ENCODE measurements at regions not wholly inside any gene's neighbourhood (a gene's known extent, or its start where the extent isn't known, plus 50 kb on each side); places are given as distances from the start of the nearest gene placed in this dataset.

- TF ChIP-seq, protein P1, sequence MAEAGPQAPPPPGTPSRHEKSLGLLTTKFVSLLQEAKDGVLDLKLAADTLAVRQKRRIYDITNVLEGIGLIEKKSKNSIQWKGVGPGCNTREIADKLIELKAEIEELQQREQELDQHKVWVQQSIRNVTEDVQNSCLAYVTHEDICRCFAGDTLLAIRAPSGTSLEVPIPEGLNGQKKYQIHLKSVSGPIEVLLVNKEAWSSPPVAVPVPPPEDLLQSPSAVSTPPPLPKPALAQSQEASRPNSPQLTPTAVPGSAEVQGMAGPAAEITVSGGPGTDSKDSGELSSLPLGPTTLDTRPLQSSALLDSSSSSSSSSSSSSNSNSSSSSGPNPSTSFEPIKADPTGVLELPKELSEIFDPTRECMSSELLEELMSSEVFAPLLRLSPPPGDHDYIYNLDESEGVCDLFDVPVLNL (IDR thresholded peaks at IDR 0.05; ENCODE audit: low read depth, low read length) = no peak
- TF ChIP-seq IRF5 (IDR thresholded peaks at IDR 0.05; ENCODE audit: borderline replicate concordance) (no peak), RB1 (IDR thresholded peaks at IDR 0.05; ENCODE audit: borderline replicate concordance) (no peak), SIN3A (IDR thresholded peaks at IDR 0.05; ENCODE audit: low read depth, low read length) (no peak), NR2C2 (IDR thresholded peaks at IDR 0.05; ENCODE audit: borderline replicate concordance, control insufficient read depth, insufficient read length, low read depth) (no peak), PKNOX1 (IDR thresholded peaks at IDR 0.05) (no peak), NR2C1 (IDR thresholded peaks at IDR 0.05) (no peak), TCF3 (IDR thresholded peaks at IDR 0.05; ENCODE audit: borderline replicate concordance, insufficient read depth, low read depth, low read length) (no peak)
- TF ChIP-seq, protein P2, sequence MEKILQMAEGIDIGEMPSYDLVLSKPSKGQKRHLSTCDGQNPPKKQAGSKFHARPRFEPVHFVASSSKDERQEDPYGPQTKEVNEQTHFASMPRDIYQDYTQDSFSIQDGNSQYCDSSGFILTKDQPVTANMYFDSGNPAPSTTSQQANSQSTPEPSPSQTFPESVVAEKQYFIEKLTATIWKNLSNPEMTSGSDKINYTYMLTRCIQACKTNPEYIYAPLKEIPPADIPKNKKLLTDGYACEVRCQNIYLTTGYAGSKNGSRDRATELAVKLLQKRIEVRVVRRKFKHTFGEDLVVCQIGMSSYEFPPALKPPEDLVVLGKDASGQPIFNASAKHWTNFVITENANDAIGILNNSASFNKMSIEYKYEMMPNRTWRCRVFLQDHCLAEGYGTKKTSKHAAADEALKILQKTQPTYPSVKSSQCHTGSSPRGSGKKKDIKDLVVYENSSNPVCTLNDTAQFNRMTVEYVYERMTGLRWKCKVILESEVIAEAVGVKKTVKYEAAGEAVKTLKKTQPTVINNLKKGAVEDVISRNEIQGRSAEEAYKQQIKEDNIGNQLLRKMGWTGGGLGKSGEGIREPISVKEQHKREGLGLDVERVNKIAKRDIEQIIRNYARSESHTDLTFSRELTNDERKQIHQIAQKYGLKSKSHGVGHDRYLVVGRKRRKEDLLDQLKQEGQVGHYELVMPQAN (conservative IDR thresholded peaks at IDR 0.05) = no peak
- TF ChIP-seq, protein P3, sequence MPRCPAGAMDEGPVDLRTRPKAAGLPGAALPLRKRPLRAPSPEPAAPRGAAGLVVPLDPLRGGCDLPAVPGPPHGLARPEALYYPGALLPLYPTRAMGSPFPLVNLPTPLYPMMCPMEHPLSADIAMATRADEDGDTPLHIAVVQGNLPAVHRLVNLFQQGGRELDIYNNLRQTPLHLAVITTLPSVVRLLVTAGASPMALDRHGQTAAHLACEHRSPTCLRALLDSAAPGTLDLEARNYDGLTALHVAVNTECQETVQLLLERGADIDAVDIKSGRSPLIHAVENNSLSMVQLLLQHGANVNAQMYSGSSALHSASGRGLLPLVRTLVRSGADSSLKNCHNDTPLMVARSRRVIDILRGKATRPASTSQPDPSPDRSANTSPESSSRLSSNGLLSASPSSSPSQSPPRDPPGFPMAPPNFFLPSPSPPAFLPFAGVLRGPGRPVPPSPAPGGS (IDR thresholded peaks at IDR 0.05; ENCODE audit: borderline replicate concordance, insufficient read depth, low read depth, low read length, poor library complexity, severe bottlenecking) = no peak
- Histone ChIP-seq H3K27me3 (replicated peaks in 1 of 2; ENCODE audit: control insufficient read depth in 2 of 2, insufficient read depth in 2 of 2, low read length in 1 of 2) (no peaks in the 10 kb centered on the region), H3K9me3 (replicated peaks; ENCODE audit: control insufficient read depth, insufficient read depth, low read length) (no peaks in the 10 kb centered on the region), H3K9ac (ENCODE audit: control insufficient read depth, insufficient read depth, low read length) (no peak overlapping the region), H3K4me1 (ENCODE audit: control insufficient read depth, insufficient read depth, low read length) (no peaks in the 10 kb centered on the region), H3K4me3 (no peak overlapping the region), H3K27ac (ENCODE audit: control insufficient read depth, insufficient read depth) (no peak overlapping the region), H3K36me3 (ENCODE audit: control insufficient read depth in 2 of 2, insufficient read depth in 2 of 2, low read length in 1 of 2) (no peaks in the 10 kb centered on the region), H3K79me2 (ENCODE audit: control insufficient read depth, insufficient read depth, low read length) (no peaks in the 10 kb centered on the region), H2AFZ (ENCODE audit: control insufficient read depth, low read depth, low read length) (no peak overlapping the region), H4K20me1 (ENCODE audit: control insufficient read depth, insufficient read depth) (no peaks in the 10 kb centered on the region), H3K4me2 (ENCODE audit: control insufficient read depth, insufficient read depth) (no peak overlapping the region)
- ChIA-PET SMC1A (ENCODE audit: uncharacterized antibody, unreplicated experiment) (no interaction called here), CTCF (no interaction called here), POLR2A (no interaction called here), RAD21 (ENCODE audit: unreplicated experiment) (no interaction called here)
- FAIRE-seq (no peak), ATAC-seq (no peak), DNase-seq (ENCODE audit: low read depth, low spot score) (no peak)
- in situ Hi-C loops (cut with MboI) (loop anchor here (25.0 kb wide), 1 partner anchor 1933 kb away; no protein-coding TSS in a partner anchor), intact Hi-C loops (cut with micrococcal nuclease; ENCODE audit: unreplicated experiment) (no loop called here)
- no TSS peak for BruUV-seq (replicated peaks)
Observed at GRCh38 chr2:137845422-137845821, 118.9 kb upstream of the HNMT start.
